ENCODE measurements at regions not wholly inside any gene's neighbourhood (a gene's known extent, or its start where the extent isn't known, plus 50 kb on each side); places are given as distances from the start of the nearest gene placed in this dataset.

GRCh38 chr5:123819833-123820232 is 307.9 kb downstream of the CSNK1G3 start:
- intact Hi-C loops (cut with DNase I) = no loop called here
- no peak for DNase-seq

GRCh38 chr5:123819386-123819785 is 307.4 kb downstream of the CSNK1G3 start:
- intact Hi-C loops (cut with DNase I) = no loop called here
- no peak for DNase-seq

- DNase-seq = no peak
- intact Hi-C loops (cut with DNase I) = no loop called here
These were observed 305.3 kb downstream of the CSNK1G3 start for GRCh38 chr5:123817267-123817666.

GRCh38 chr5:123814801-123815470 is 303.0 kb downstream of the CSNK1G3 start:
- no peak for DNase-seq
- intact Hi-C loops (cut with DNase I) = no loop called here

- intact Hi-C loops (cut with DNase I) = no loop called here
- DNase-seq = no peak
These were observed 302.1 kb downstream of the CSNK1G3 start for GRCh38 chr5:123813937-123814624.

GRCh38 chr5:123813264-123813663 is 301.3 kb downstream of the CSNK1G3 start:
- intact Hi-C loops (cut with DNase I) = no loop called here

GRCh38 chr5:123811831-123812230 is 299.9 kb downstream of the CSNK1G3 start:
- DNase-seq = no peak
- intact Hi-C loops (cut with DNase I) = no loop called here

More at GRCh38 chr5:123813264-123813663, 301.3 kb downstream of the CSNK1G3 start:
- DNase-seq = no peak

GRCh38 chr5:123810746-123811340 is 298.9 kb downstream of the CSNK1G3 start:
- no peak for DNase-seq
- intact Hi-C loops (cut with DNase I) = no loop called here

GRCh38 chr5:123810253-123810652 is 298.3 kb downstream of the CSNK1G3 start:
- DNase-seq = no peak
- intact Hi-C loops (cut with DNase I) = no loop called here

GRCh38 chr5:123809594-123810221 is 297.7 kb downstream of the CSNK1G3 start:
- intact Hi-C loops (cut with DNase I) = loop anchor here (5.0 kb wide), 1 partner anchor 353 kb away; no protein-coding TSS in a partner anchor
- no peak for DNase-seq

- DNase-seq = no peak
- intact Hi-C loops (cut with DNase I) = loop anchor here (5.0 kb wide), 1 partner anchor 354 kb away; no protein-coding TSS in a partner anchor
These were observed 296.7 kb downstream of the CSNK1G3 start for GRCh38 chr5:123808461-123809380.

GRCh38 chr5:123807177-123807945 is 295.4 kb downstream of the CSNK1G3 start:
- DNase-seq = no peak
- intact Hi-C loops (cut with DNase I) = loop anchor here (5.0 kb wide), 1 partner anchor 355 kb away; no protein-coding TSS in a partner anchor

GRCh38 chr5:123806644-123807043 is 294.7 kb downstream of the CSNK1G3 start:
- no peak for DNase-seq
- intact Hi-C loops (cut with DNase I) = loop anchor here (5.0 kb wide), 1 partner anchor 356 kb away; no protein-coding TSS in a partner anchor

- intact Hi-C loops (cut with DNase I) = loop anchor here (5.0 kb wide), 1 partner anchor 357 kb away; no protein-coding TSS in a partner anchor
- no peak for DNase-seq
These were observed 293.3 kb downstream of the CSNK1G3 start for GRCh38 chr5:123805300-123805699.

- DNase-seq = no peak
- intact Hi-C loops (cut with DNase I) = no loop called here
These were observed 291.4 kb downstream of the CSNK1G3 start for GRCh38 chr5:123803359-123803758.

- intact Hi-C loops (cut with DNase I) = no loop called here
- DNase-seq = no peak
These were observed 290.4 kb downstream of the CSNK1G3 start for GRCh38 chr5:123802298-123802951.

GRCh38 chr5:123800640-123801039 is 288.7 kb downstream of the CSNK1G3 start:
- intact Hi-C loops (cut with DNase I) = no loop called here
- no peak for DNase-seq

GRCh38 chr5:123795688-123796087 is 283.7 kb downstream of the CSNK1G3 start:
- intact Hi-C loops (cut with DNase I) = no loop called here

GRCh38 chr5:123790226-123790625 is 278.2 kb downstream of the CSNK1G3 start:
- no peak for DNase-seq

More at GRCh38 chr5:123795688-123796087, 283.7 kb downstream of the CSNK1G3 start:
- DNase-seq = no peak

More at GRCh38 chr5:123790226-123790625, 278.2 kb downstream of the CSNK1G3 start:
- intact Hi-C loops (cut with DNase I) = no loop called here
